ENCODE measurements at regions not wholly inside any gene's neighbourhood (a gene's known extent, or its start where the extent isn't known, plus 50 kb on each side); places are given as distances from the start of the nearest gene placed in this dataset.
A peak's percentile ranks its signal among the peaks of the same experiment; 100 is the strongest.

DNA sequence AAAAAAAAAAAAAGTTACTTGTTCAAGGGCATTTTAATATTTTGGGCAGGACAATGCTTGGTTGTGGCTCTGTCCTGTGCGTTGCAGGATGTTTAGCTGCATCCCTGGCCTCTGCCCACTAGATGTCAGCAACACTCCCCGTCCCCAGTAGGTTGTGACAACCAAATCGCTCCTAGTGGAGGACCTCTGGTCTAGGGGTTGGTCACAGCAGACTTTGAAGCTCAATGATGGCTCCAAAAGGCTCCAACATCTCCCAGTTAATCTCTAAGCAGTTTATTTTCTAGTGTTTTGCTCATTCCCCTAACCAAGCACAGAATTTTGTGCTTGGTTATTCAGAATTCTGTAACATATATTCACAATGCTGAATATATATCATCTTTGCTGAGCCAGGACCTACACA lies 67.0 kb downstream of the CHRNA1 start:
- peak in 5 of 6 experiments; percentile 45 to 85 (median 62) for TF ChIP-seq CTCF (IDR thresholded peaks at IDR 0.05)
- no peak for TF ChIP-seq POLR2A (IDR thresholded peaks at IDR 0.05)
